HFF-Myc (cell line): ENCODE measurements at regions not wholly inside any gene's neighbourhood (a gene's known extent, or its start where the extent isn't known, plus 50 kb on each side); places are given as distances from the start of the nearest gene placed in this dataset.

Experiments used
- DNase-seq: peaks from one replicate; pipeline ENCODE4 v3.0.0-alpha.2; 2011; ENCODE audit warnings: low read depth; ENCODE audit errors: extremely low read depth
- H3K4me3 ChIP-seq: replicated peaks from 2 replicates; pipeline ENCODE4 v1.5.1; 2011; ENCODE audit warnings: low read depth, mild to moderate bottlenecking, control low read depth, low read length
- TF ChIP-seq, protein P1 (sequence below): IDR thresholded peaks from 2 replicates; pipeline ENCODE4 v1.5.1; 2012; ENCODE audit warnings: mild to moderate bottlenecking, low read depth, low read length, control low read depth; ENCODE audit errors: missing control alignments

DNA sequence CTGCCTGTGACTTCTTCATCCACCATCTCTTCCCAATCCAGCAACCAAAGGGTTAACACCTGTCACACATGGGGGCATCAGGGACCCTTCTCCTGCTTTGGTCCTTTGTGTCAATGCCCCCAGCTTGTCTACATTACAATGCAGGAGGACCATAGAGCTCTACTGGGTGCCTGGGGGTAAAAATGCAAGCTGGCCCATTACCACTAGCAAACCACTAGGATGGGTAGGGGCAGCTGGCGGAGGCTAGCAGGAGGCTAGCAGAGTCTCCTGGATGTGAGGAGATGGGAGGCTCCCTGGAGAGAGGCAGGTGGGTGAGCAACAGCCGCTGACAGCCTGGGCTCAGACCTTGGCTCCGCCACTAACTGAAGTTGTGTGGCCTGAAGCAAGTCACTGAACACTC is 153.4 kb upstream of the SKOR2 start:
- H3K4me3 ChIP-seq: no peak overlapping the region
- TF ChIP-seq, protein P1, sequence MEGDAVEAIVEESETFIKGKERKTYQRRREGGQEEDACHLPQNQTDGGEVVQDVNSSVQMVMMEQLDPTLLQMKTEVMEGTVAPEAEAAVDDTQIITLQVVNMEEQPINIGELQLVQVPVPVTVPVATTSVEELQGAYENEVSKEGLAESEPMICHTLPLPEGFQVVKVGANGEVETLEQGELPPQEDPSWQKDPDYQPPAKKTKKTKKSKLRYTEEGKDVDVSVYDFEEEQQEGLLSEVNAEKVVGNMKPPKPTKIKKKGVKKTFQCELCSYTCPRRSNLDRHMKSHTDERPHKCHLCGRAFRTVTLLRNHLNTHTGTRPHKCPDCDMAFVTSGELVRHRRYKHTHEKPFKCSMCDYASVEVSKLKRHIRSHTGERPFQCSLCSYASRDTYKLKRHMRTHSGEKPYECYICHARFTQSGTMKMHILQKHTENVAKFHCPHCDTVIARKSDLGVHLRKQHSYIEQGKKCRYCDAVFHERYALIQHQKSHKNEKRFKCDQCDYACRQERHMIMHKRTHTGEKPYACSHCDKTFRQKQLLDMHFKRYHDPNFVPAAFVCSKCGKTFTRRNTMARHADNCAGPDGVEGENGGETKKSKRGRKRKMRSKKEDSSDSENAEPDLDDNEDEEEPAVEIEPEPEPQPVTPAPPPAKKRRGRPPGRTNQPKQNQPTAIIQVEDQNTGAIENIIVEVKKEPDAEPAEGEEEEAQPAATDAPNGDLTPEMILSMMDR: no peak
- no peak for DNase-seq

DNA sequence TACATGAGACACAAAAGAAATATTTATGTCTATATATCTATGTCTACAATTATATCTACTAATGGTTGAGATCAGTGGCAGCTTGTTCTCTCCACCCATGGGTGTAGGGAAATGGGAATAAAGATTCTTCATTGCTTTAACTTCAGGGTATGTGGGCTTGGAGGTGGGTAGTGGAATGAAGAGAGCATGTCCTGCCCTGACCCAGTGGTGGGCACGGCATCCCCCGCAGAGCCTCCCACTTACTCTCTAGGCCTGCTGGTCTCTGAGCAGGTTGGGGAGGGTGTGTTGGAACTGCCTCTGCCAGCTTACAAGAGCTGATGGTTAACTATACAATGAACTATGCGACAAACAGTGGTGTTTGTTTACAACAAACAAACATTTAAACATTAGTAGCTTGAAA is 152.5 kb upstream of the SKOR2 start:
- DNase-seq: no peak
- no peak overlapping the region for H3K4me3 ChIP-seq
- TF ChIP-seq, protein P1: no peak

DNA sequence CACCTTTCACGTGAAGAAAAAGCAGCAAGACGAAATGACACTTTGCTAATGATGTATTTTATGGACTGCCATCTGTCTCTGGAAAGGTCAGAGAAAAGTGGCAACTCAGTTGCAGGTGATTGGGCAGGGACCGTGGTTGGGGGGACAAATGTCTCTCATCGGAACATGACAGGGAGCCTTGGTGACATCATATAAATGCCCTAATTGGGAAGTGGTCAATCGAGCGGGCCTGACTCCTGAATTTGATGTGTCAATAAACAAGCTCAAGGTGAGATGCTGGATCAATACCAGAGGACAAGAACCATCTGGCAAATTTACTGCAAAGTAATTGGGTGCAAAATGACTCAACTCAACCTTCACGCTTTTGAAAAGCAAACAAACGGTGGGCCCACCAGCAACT is 151.9 kb upstream of the SKOR2 start:
- DNase-seq: no peak
- H3K4me3 ChIP-seq: no peak overlapping the region
- TF ChIP-seq, protein P1: no peak

DNA sequence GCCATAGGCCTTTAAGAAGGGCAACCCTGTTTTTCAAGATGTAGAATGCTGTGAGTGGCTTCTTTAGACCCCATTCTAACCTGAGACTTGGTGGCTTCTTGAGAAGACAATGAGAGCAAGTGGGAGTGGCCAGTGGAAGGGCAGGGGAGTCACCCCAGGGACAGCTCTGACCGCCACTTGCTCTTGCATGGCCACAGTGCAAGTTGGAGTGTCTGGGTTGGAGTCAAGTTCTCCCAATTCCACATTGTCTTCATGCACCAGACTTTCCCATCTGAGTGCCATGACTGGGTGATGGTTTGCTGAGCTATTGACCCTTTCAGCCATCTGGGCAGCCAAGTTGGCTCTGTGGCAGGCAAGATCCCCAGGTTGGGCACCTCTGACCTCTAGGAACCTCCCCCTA is 148.0 kb upstream of the SKOR2 start:
- no peak overlapping the region for H3K4me3 ChIP-seq
- DNase-seq: no peak
- TF ChIP-seq, protein P1: no peak

DNA sequence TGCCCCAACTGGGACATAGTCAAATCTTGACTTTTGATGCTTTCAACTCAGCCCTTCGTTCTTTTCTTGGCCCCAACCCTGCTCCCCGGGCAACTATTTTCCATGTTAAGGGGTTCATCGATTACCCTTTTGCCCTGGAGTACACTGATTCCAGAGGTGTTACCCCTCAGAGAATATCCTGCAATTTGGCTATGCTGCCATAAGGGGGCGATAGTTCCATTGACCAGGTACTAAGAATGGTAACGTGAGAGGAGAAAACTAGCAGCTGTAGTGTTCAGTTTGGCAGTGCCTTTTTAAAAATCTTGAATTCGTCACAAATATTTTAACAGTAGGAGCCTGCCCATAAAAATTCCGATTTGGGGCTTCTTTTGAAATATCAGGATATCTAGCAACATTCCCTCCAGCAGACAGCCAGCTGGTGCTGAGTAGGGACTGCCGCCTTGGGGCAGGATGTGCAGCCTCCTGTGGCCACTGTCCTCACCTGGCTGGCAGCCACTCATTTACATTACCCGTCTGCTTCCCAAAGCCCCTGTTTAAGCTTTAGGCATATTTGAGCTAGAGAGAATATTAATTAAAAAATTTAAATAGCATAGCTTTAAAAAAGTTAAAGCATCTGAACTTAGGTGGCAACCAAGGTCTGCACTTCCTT is 146.3 kb upstream of the SKOR2 start:
- TF ChIP-seq, protein P1: peak; percentile 44
- DNase-seq: no peak
- H3K4me3 ChIP-seq: no peak overlapping the region

DNA sequence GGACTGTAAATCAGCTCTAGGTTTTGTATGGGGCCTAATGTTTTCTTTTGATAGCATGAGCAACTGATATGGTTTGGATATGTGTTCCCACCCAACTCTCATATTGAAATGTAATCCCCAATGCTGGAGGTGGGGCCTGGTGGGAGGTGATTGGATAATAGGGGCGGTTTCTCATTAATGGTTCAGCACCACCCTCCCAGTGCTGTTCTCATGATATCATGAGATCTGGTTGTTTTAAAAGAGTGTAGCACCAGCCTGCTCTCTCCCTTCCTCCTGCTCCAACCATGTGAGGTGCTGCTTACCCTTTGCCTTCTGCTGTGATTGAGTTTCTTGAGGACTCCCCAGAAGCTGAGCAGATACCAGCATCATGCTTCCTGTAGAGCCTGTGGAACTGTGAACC is 140.2 kb upstream of the SKOR2 start:
- H3K4me3 ChIP-seq: no peak overlapping the region
- TF ChIP-seq, protein P1: no peak
- DNase-seq: no peak

DNA sequence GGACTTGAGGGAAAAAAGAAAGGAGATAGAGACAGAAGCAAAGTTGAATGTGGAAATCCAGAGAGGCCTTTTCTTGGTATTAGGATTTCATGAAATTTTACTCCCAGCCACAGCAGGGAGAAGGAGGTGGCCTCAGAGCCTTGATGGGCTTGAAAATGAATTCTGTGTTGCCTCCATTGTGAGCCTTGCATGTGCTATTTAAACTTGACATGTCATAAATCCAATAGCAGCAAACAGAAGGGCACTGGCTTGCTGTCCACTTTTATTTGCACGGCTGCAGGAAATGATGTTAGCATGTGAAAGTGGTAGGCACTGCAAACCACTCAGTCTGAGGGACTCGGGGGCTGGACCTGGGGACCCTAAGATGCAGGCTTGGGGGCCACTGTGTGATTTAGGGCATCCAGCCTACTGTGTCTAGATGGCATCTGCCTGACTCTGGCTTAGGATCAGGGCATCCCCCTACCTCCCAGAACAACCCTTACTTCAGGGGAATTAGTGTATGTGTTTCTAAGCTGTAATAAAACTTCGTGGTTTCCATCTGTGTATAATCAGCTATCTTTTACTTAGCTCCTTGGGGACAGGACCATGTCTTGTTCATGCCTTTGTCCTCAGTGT is 139.1 kb upstream of the SKOR2 start:
- H3K4me3 ChIP-seq: no peak overlapping the region
- TF ChIP-seq, protein P1: no peak
- no peak for DNase-seq
